ENCODE measurements at regions not wholly inside any gene's neighbourhood (a gene's known extent, or its start where the extent isn't known, plus 50 kb on each side); places are given as distances from the start of the nearest gene placed in this dataset.

GRCh38 chr6:111973927-111974639 is 79.8 kb upstream of the CCN6 start:
- H3K27ac ChIP-seq (ENCODE audit: low read depth), result no peak overlapping the region
- Mint-ChIP-seq H3K4me1 (peaks cover 13% of the 10 kb centered on the region; the same call in 2 of the 3 replicates), H3K27me3 (ENCODE audit: insufficient read depth, low read depth, poor library complexity) (no peaks in the 10 kb centered on the region), H3K4me3 (no peak overlapping the region), H3K9me3 (no peaks in the 10 kb centered on the region), H3K27ac (no peak overlapping the region), H3K36me3 (ENCODE audit: low read depth) (no peaks in the 10 kb centered on the region)
- H3K9me2 ChIP-seq (ENCODE audit: insufficient read depth), result peaks cover 7% of the 10 kb centered on the region; the same call in 1 of the 2 replicates
- H3F3A ChIP-seq (replicated peaks; ENCODE audit: low read depth), result no peaks in the 10 kb centered on the region
- H2AFZ ChIP-seq, result no peak overlapping the region
- no peaks in the 10 kb centered on the region for H3K27me3 ChIP-seq (ENCODE audit: insufficient read depth)
- no peak for TF ChIP-seq ETS1 (IDR thresholded peaks at IDR 0.05)
- TF ChIP-seq ZNF114 (CRISPR knock-in tag; IDR thresholded peaks at IDR 0.05), result no peak
- TF ChIP-seq POLR2AphosphoS5 (IDR thresholded peaks at IDR 0.05; ENCODE audit: low read depth), result no peak
- TF ChIP-seq, protein P1, sequence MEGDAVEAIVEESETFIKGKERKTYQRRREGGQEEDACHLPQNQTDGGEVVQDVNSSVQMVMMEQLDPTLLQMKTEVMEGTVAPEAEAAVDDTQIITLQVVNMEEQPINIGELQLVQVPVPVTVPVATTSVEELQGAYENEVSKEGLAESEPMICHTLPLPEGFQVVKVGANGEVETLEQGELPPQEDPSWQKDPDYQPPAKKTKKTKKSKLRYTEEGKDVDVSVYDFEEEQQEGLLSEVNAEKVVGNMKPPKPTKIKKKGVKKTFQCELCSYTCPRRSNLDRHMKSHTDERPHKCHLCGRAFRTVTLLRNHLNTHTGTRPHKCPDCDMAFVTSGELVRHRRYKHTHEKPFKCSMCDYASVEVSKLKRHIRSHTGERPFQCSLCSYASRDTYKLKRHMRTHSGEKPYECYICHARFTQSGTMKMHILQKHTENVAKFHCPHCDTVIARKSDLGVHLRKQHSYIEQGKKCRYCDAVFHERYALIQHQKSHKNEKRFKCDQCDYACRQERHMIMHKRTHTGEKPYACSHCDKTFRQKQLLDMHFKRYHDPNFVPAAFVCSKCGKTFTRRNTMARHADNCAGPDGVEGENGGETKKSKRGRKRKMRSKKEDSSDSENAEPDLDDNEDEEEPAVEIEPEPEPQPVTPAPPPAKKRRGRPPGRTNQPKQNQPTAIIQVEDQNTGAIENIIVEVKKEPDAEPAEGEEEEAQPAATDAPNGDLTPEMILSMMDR (conservative IDR thresholded peaks at IDR 0.05; ENCODE audit: low read depth in 2 of 2), result no peak
- TF ChIP-seq, protein P2, sequence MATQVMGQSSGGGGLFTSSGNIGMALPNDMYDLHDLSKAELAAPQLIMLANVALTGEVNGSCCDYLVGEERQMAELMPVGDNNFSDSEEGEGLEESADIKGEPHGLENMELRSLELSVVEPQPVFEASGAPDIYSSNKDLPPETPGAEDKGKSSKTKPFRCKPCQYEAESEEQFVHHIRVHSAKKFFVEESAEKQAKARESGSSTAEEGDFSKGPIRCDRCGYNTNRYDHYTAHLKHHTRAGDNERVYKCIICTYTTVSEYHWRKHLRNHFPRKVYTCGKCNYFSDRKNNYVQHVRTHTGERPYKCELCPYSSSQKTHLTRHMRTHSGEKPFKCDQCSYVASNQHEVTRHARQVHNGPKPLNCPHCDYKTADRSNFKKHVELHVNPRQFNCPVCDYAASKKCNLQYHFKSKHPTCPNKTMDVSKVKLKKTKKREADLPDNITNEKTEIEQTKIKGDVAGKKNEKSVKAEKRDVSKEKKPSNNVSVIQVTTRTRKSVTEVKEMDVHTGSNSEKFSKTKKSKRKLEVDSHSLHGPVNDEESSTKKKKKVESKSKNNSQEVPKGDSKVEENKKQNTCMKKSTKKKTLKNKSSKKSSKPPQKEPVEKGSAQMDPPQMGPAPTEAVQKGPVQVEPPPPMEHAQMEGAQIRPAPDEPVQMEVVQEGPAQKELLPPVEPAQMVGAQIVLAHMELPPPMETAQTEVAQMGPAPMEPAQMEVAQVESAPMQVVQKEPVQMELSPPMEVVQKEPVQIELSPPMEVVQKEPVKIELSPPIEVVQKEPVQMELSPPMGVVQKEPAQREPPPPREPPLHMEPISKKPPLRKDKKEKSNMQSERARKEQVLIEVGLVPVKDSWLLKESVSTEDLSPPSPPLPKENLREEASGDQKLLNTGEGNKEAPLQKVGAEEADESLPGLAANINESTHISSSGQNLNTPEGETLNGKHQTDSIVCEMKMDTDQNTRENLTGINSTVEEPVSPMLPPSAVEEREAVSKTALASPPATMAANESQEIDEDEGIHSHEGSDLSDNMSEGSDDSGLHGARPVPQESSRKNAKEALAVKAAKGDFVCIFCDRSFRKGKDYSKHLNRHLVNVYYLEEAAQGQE (IDR thresholded peaks at IDR 0.05; ENCODE audit: unreplicated experiment), result no peak
- no peak for TF ChIP-seq EZH2 (IDR thresholded peaks at IDR 0.05; ENCODE audit: low read depth, unreplicated experiment)
- no peak for TF ChIP-seq NANOG (IDR thresholded peaks at IDR 0.05; ENCODE audit: borderline replicate concordance)
- TF ChIP-seq ZNF331 (CRISPR knock-in tag; IDR thresholded peaks at IDR 0.05; ENCODE audit: low read depth), result no peak
- DNase-seq (ENCODE audit: low spot score) (no peak), ATAC-seq (no peak)
- no peaks in the 10 kb centered on the region for H3K79me2 ChIP-seq (replicated peaks; ENCODE audit: insufficient read depth)
- H3K4me2 ChIP-seq, result no peak overlapping the region
- H3K4me3 ChIP-seq, result no peak overlapping the region
- no peaks in the 10 kb centered on the region for H3K36me3 ChIP-seq (ENCODE audit: insufficient read depth)
- H3K4me1 ChIP-seq (ENCODE audit: insufficient read depth), result no peaks in the 10 kb centered on the region; the same call in 1 of the 2 replicates
- no peaks in the 10 kb centered on the region; the same call in 1 of the 2 replicates for H4K20me1 ChIP-seq (replicated peaks; ENCODE audit: insufficient read depth)

All from GM23338 (cell line).